GM10248 (cell line): ENCODE measurements at regions not wholly inside any gene's neighbourhood (a gene's known extent, or its start where the extent isn't known, plus 50 kb on each side); places are given as distances from the start of the nearest gene placed in this dataset.

Source experiments
- CTCF ChIA-PET: fragments of 300-600 bp; sonication (Branson Sonifier 250); formaldehyde crosslinking; extraction: SDS; loops from one replicate; lab custom pipeline; 2021; ENCODE audit warnings: antibody characterized with exemption; lab: Yijun Ruan, JAX
- POLR2A ChIA-PET: fragments of 350-650 bp; sonication (Branson Sonifier 250); formaldehyde crosslinking; extraction: SDS; loops from one replicate; lab custom pipeline; 2020; ENCODE audit warnings: antibody characterized with exemption; lab: Yijun Ruan, JAX
- DNase-seq: peaks from one replicate; pipeline ENCODE4 v3.0.0; 2012; ENCODE audit errors: extremely low spot score
- CTCF ChIP-seq: IDR thresholded peaks from 2 replicates; pipeline ENCODE4 v1.5.1; 2012; ENCODE audit warnings: mild to moderate bottlenecking, low read depth; ENCODE audit errors: extremely low read depth, missing control alignments, control extremely low read depth

GRCh38 chr5:39992617-39993202 is 567.9 kb upstream of the DAB2 start:
- no peak for DNase-seq
- POLR2A ChIA-PET, result no interaction called here
- CTCF ChIA-PET, result interaction anchor here (1.0 kb wide), 1 partner anchor 10 kb away, joined by 3 read pairs; no protein-coding TSS in a partner anchor
- TF ChIP-seq CTCF, result no peak

- no peak for DNase-seq
- CTCF ChIA-PET, result no interaction called here
- no peak for TF ChIP-seq CTCF
- POLR2A ChIA-PET, result no interaction called here
Observed at GRCh38 chr5:39986614-39987013, 561.8 kb upstream of the DAB2 start.

GRCh38 chr5:39980056-39980455 is 555.3 kb upstream of the DAB2 start:
- POLR2A ChIA-PET, result no interaction called here
- no peak for TF ChIP-seq CTCF
- no peak for DNase-seq
- CTCF ChIA-PET, result no interaction called here

- no peak for DNase-seq
- ChIA-PET POLR2A (no interaction called here), CTCF (no interaction called here)
- TF ChIP-seq CTCF, result no peak
Observed at GRCh38 chr5:39977066-39977655, 552.4 kb upstream of the DAB2 start.

- no peak for DNase-seq
- TF ChIP-seq CTCF, result no peak
- POLR2A ChIA-PET, result no interaction called here
- CTCF ChIA-PET, result no interaction called here
Observed at GRCh38 chr5:39970117-39970798, 545.5 kb upstream of the DAB2 start.

GRCh38 chr5:39968381-39968780 is 543.6 kb upstream of the DAB2 start:
- ChIA-PET CTCF (no interaction called here), POLR2A (no interaction called here)
- no peak for TF ChIP-seq CTCF
- no peak for DNase-seq
